GM21447 (cell line): ENCODE measurements at regions not wholly inside any gene's neighbourhood (a gene's known extent, or its start where the extent isn't known, plus 50 kb on each side); places are given as distances from the start of the nearest gene placed in this dataset.

ENCODE experiments used
- ATAC-seq: cut with Tn5 transposase; IDR thresholded peaks from one replicate; pipeline ENCODE4 v1.9.1; 2021; ENCODE audit not compliant: unreplicated experiment

DNA sequence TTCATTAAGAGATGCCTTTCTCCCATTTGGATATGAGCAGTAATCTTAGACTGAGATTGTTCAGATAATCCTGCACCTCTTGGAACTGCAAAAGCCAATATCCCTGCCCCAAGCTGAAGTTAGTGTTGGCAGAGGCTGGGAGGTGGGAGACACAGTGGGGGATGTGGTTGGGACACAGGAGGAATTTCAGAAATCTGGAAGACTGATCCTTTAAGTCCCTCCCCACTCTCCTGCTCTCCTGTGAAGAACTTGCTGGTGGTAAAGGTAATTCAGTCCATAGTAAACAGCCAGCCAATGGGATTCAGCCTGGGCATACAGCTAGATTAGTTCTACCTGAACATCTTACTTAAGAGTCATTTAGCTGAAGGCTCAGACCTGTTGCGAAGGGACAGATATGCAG is 50.0 kb upstream of the TMEM178A start:
- no peak for ATAC-seq
